GM12878 (cell line): ENCODE measurements at regions not wholly inside any gene's neighbourhood (a gene's known extent, or its start where the extent isn't known, plus 50 kb on each side); places are given as distances from the start of the nearest gene placed in this dataset.
"Not testable (repeated sequence)": the region's sequence is repeated elsewhere in the genome, so short reads cannot be mapped to it uniquely, and the experiment has no call there.

ENCODE experiments used
- ATAC-seq: fragments of 200-7000 bp; cut with Tn5 transposase; 3 replicates; pipeline ENCODE4 v1.9.1; 2020; ENCODE audit warnings: mild to moderate bottlenecking, moderate library complexity
- BruUV-seq: library from RNA; stranded (reverse); fragments of 400-500 nt; replicated peaks from 2 replicates; lab custom pipeline; 2021; lab: Mats Ljungman, UMichigan
- CTCF ChIA-PET: fragments of 300-600 bp; sonication (Branson Sonifier 250); formaldehyde crosslinking; extraction: SDS; loops from one replicate; lab custom pipeline; 2021; ENCODE audit warnings: inconsistent platforms; lab: Yijun Ruan, JAX
- POLR2A ChIA-PET: fragments of 350-600 bp; formaldehyde crosslinking; extraction: SDS; loops from one replicate; lab custom pipeline; 2021; ENCODE audit warnings: inconsistent platforms; lab: Charles Lee
- RAD21 ChIA-PET: fragments of 300-600 bp; sonication (Branson Sonifier 250); formaldehyde crosslinking; loops from one replicate; lab custom pipeline; 2023; ENCODE audit warnings: antibody characterized with exemption; ENCODE audit not compliant: unreplicated experiment; lab: Charles Lee
- SMC1A ChIA-PET: fragments of 300-600 bp; sonication (Branson Sonifier 250); formaldehyde crosslinking; loops from one replicate; lab custom pipeline; 2023; ENCODE audit not compliant: unreplicated experiment, uncharacterized antibody; lab: Charles Lee
- DNase-seq: peaks from one replicate; pipeline ENCODE4 v3.0.0-alpha.2; 2011; ENCODE audit warnings: low read depth, low spot score
- FAIRE-seq: peaks from 3 replicates; lab custom pipeline; 2011; peaks lifted over from hg19 to GRCh38; lab: Jason Lieb, UNC
- H2AFZ ChIP-seq: 2 replicates; pipeline ENCODE4 v1.6.0; 2011; ENCODE audit warnings: low read depth, low read length, control low read depth; ENCODE audit not compliant: control insufficient read depth
- H3K27ac ChIP-seq: 2 replicates; pipeline ENCODE4 v1.5.1; 2011; ENCODE audit warnings: control low read depth; ENCODE audit not compliant: control insufficient read depth, insufficient read depth
- H3K27me3 ChIP-seq, 2 experiments: replicated peaks in 1 of 2; 2 replicates each; pipeline versions ENCODE4 v1.6.0 to v1.6.1; 2011; ENCODE audit warnings: low read length in 1 of 2; ENCODE audit not compliant: control insufficient read depth in 2 of 2, insufficient read depth in 2 of 2
- H3K36me3 ChIP-seq, 2 experiments: 2 replicates each; pipeline ENCODE4 v1.5.1; 2011; ENCODE audit warnings: low read length in 1 of 2; ENCODE audit not compliant: control insufficient read depth in 2 of 2, insufficient read depth in 2 of 2
- H3K4me1 ChIP-seq: 2 replicates; pipeline ENCODE4 v1.6.1; 2011; ENCODE audit warnings: mild to moderate bottlenecking, low read length, moderate library complexity, mixed read lengths; ENCODE audit not compliant: control insufficient read depth, insufficient read depth
- H3K4me2 ChIP-seq: 2 replicates; pipeline ENCODE4 v1.6.0; 2011; ENCODE audit warnings: control low read depth; ENCODE audit not compliant: control insufficient read depth, insufficient read depth
- H3K4me3 ChIP-seq: fragments of 200-600 bp; sonication (generic); 2 replicates; pipeline ENCODE4 v1.5.1; 2016
- H3K79me2 ChIP-seq: 2 replicates; pipeline ENCODE4 v1.6.0; 2011; ENCODE audit warnings: low read length; ENCODE audit not compliant: control insufficient read depth, insufficient read depth
- H3K9ac ChIP-seq: 2 replicates; pipeline ENCODE4 v1.8.0; 2011; ENCODE audit warnings: low read length, control low read depth, mixed read lengths; ENCODE audit not compliant: control insufficient read depth, insufficient read depth
- H3K9me3 ChIP-seq: replicated peaks from 3 replicates; pipeline ENCODE4 v1.5.1; 2011; ENCODE audit warnings: mild to moderate bottlenecking, low read length; ENCODE audit not compliant: control insufficient read depth, insufficient read depth
- H4K20me1 ChIP-seq: 2 replicates; pipeline ENCODE4 v1.6.0; 2011; ENCODE audit not compliant: control insufficient read depth, insufficient read depth
- CBX3 ChIP-seq: fragments of 200-600 bp; sonication (generic); IDR thresholded peaks from 2 replicates; pipeline ENCODE4 v1.6.1; 2016; ENCODE audit warnings: low read depth, borderline replicate concordance
- CHD4 ChIP-seq: fragments of 200-600 bp; sonication (generic); IDR thresholded peaks from 2 replicates; pipeline ENCODE4 v1.6.1; 2016; ENCODE audit warnings: mild to moderate bottlenecking
- KDM1A ChIP-seq: fragments of 200-600 bp; sonication (generic); IDR thresholded peaks from 2 replicates; pipeline ENCODE4 v1.6.1; 2016; ENCODE audit warnings: borderline replicate concordance
- POLR2AphosphoS2 ChIP-seq: IDR thresholded peaks from 2 replicates; pipeline ENCODE4 v1.6.1; 2011; ENCODE audit warnings: low read depth, mild to moderate bottlenecking, low read length, improper control_type of control experiment, moderate library complexity
- POU2F2 ChIP-seq: IDR thresholded peaks from 3 replicates; pipeline ENCODE4 v1.6.1; 2011; ENCODE audit warnings: low read depth, mild to moderate bottlenecking, low read length, borderline replicate concordance
- RAD21 ChIP-seq: IDR thresholded peaks from 2 replicates; pipeline ENCODE4 v1.6.1; 2011; ENCODE audit warnings: mild to moderate bottlenecking, low read depth, low read length, moderate library complexity; ENCODE audit not compliant: insufficient read depth
- REST ChIP-seq: IDR thresholded peaks from 2 replicates; pipeline ENCODE4 v1.6.1; 2012; ENCODE audit warnings: mild to moderate bottlenecking, low read depth, low read length
- SIN3A ChIP-seq: IDR thresholded peaks from 2 replicates; pipeline ENCODE4 v1.6.1; 2012; ENCODE audit warnings: low read depth, low read length, improper control_type of control experiment
- SMARCA5 ChIP-seq: fragments of 450-650 bp; IDR thresholded peaks from 2 replicates; pipeline ENCODE4 v1.6.1; 2017; ENCODE audit warnings: mild to moderate bottlenecking
- SREBF2 ChIP-seq: IDR thresholded peaks from 2 replicates; pipeline ENCODE4 v1.6.1; 2012; ENCODE audit warnings: mild to moderate bottlenecking, low read length
- USF2 ChIP-seq: IDR thresholded peaks from 2 replicates; pipeline ENCODE4 v1.6.1; 2011; ENCODE audit warnings: low read depth, low read length, improper control_type of control experiment, borderline replicate concordance
- WRNIP1 ChIP-seq: IDR thresholded peaks from 2 replicates; pipeline ENCODE4 v1.6.1; 2011; ENCODE audit warnings: low read depth, low read length, improper control_type of control experiment, borderline replicate concordance
- WGBS: methylation state at CpG from one replicate; pipeline ENCODE4 v1.1.6; 2016; ENCODE audit warnings: low lambda C conversion rate; ENCODE audit not compliant: insufficient replicate concordance, insufficient coverage; ENCODE audit errors: missing lambda C conversion rate; 5-methylcytosine and 5-hydroxymethylcytosine counted together
- in situ Hi-C: fragments of 300-500 bp; cut with MboI; formaldehyde crosslinking; loops from 9 replicates; pipeline ENCODE4 v1.14.3; 2018; ENCODE audit warnings: mixed read lengths
- intact Hi-C: fragments of 100-400 bp; cut with micrococcal nuclease; formaldehyde crosslinking; loops from one replicate; pipeline ENCODE4 v1.14.2; 2022; ENCODE audit not compliant: unreplicated experiment

GRCh38 chr18:23324861-23325260, 128.2 kb upstream of the RIOK3 start:
- no peak for ATAC-seq
- ChIA-PET CTCF (no interaction called here), RAD21 (no interaction called here), SMC1A (no interaction called here), POLR2A (no interaction called here)
- H3K9me3 ChIP-seq, result no peaks in the 10 kb centered on the region; the same call in 2 of the 3 replicates
- 100% methylated on average over 4 of the region's 4 CpGs for WGBS
- H3K27me3 ChIP-seq, result no peaks in the 10 kb centered on the region
- H3K4me3 ChIP-seq, result no peak overlapping the region
- H3K36me3 ChIP-seq, result no peaks in the 10 kb centered on the region
- H2AFZ ChIP-seq, result no peak overlapping the region
- no peaks in the 10 kb centered on the region for H4K20me1 ChIP-seq
- intact Hi-C loops (no loop called here), in situ Hi-C loops (no loop called here)
- no peak overlapping the region for H3K9ac ChIP-seq
- no peak overlapping the region for H3K27ac ChIP-seq
- H3K4me1 ChIP-seq, result no peaks in the 10 kb centered on the region; the same call in 1 of the 2 replicates
- no peak for FAIRE-seq
- TF ChIP-seq POU2F2, result no peak
- no peak for TF ChIP-seq REST
- TF ChIP-seq USF2, result no peak
- no peak for TF ChIP-seq CBX3
- TF ChIP-seq SIN3A, result no peak
- TF ChIP-seq RAD21, result no peak
- TF ChIP-seq KDM1A, result no peak
- no peak for TF ChIP-seq WRNIP1
- no peak for TF ChIP-seq POLR2AphosphoS2
- no peak for TF ChIP-seq SMARCA5
- no peak for TF ChIP-seq CHD4
- no peak for TF ChIP-seq SREBF2
- no TSS peak for BruUV-seq
- no peak overlapping the region for H3K4me2 ChIP-seq
- DNase-seq, result no peak
- no peaks in the 10 kb centered on the region for H3K79me2 ChIP-seq

GRCh38 chr18:23329671-23330070, 123.4 kb upstream of the RIOK3 start:
- H3K79me2 ChIP-seq, H3K9me3 ChIP-seq, in situ Hi-C loops, H3K9ac ChIP-seq, DNase-seq, H3K36me3 ChIP-seq, H4K20me1 ChIP-seq, BruUV-seq, H3K27ac ChIP-seq, H2AFZ ChIP-seq, H3K27me3 ChIP-seq, intact Hi-C loops, H3K4me3 ChIP-seq, CTCF ChIA-PET, H3K4me2 ChIP-seq, ATAC-seq, FAIRE-seq: not testable (repeated sequence)
- POLR2A ChIA-PET, result interaction anchor here (1.0 to 1.3 kb wide), 2 partner anchors 22 to 102 kb away, joined by 3 to 4 read pairs; no protein-coding TSS in a partner anchor
- RAD21 ChIA-PET, result interaction anchor here (1.0 kb wide), 1 partner anchor 11 kb away, joined by 3 read pairs; no protein-coding TSS in a partner anchor
- 100% methylated on average over 3 of the region's 3 CpGs for WGBS
- SMC1A ChIA-PET, result interaction anchor here (0.8 to 1.5 kb wide), 3 partner anchors 9 to 195 kb away, joined by 3 to 15 read pairs (median 3); no protein-coding TSS in a partner anchor
- peaks cover 10% of the 10 kb centered on the region for H3K4me1 ChIP-seq
